ENCODE measurements at regions not wholly inside any gene's neighbourhood (a gene's known extent, or its start where the extent isn't known, plus 50 kb on each side); places are given as distances from the start of the nearest gene placed in this dataset.

DNA sequence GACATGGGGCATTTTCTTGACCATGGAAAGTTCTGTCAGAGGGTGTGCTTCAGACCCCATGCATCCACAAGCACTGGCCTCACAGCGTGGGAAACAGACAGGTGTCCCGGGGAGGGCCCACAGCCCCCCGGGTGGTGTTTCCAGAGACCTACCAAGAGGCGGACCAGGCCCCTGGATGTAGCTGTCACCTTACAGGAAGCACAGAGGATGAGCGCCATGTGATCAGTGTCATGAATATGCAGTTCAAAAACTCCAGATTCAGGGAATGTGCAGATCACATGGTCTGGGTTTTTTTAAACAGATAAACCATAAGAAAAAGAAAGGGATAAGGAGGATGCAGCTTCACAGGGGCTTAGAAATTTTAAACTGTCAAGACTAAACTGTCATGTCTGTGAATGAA, 61.0 kb upstream of the SPATA13 start:
- TF ChIP-seq, protein P1, sequence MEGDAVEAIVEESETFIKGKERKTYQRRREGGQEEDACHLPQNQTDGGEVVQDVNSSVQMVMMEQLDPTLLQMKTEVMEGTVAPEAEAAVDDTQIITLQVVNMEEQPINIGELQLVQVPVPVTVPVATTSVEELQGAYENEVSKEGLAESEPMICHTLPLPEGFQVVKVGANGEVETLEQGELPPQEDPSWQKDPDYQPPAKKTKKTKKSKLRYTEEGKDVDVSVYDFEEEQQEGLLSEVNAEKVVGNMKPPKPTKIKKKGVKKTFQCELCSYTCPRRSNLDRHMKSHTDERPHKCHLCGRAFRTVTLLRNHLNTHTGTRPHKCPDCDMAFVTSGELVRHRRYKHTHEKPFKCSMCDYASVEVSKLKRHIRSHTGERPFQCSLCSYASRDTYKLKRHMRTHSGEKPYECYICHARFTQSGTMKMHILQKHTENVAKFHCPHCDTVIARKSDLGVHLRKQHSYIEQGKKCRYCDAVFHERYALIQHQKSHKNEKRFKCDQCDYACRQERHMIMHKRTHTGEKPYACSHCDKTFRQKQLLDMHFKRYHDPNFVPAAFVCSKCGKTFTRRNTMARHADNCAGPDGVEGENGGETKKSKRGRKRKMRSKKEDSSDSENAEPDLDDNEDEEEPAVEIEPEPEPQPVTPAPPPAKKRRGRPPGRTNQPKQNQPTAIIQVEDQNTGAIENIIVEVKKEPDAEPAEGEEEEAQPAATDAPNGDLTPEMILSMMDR (IDR thresholded peaks at IDR 0.05; ENCODE audit: low read depth, low read length, missing input control) = no peak
- no peak for TF ChIP-seq TAF1 (conservative IDR thresholded peaks at IDR 0.05)
- no peak for TF ChIP-seq JUND (IDR thresholded peaks at IDR 0.05)
- no peak for TF ChIP-seq NR2F2 (IDR thresholded peaks at IDR 0.05)
